ENCODE measurements at regions not wholly inside any gene's neighbourhood (a gene's known extent, or its start where the extent isn't known, plus 50 kb on each side); places are given as distances from the start of the nearest gene placed in this dataset.

DNA sequence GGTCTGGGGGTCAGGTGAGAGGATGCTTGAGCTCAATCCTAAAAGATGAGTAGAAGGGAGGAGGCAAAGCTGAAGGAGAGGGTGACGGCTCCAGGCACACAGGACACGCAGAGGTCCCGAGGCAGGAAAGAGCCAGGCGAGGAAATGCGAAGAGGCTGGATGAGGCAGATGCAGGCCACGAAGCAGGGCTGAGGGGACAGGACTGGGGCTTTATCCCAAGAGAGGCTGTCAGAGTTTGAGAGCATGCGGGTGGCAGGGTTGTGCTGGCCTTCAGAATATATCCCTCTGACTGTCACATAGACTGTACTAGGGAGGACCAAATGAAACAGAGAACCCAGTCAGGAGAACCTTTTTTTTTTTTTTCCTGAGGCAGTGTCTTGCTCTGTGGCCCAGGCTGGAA, 100.2 kb downstream of the RMI2 start:
- Histone ChIP-seq H3K4me3 (no peak overlapping the region), H4K20me1 (ENCODE audit: insufficient read depth) (no peaks in the 10 kb centered on the region), H3K4me1 (replicated peaks; ENCODE audit: insufficient read depth) (no peaks in the 10 kb centered on the region), H2AFZ (no peak overlapping the region), H3K9me3 (ENCODE audit: insufficient read depth, low read depth) (no peaks in the 10 kb centered on the region), H3K27me3 (ENCODE audit: insufficient read depth, low read depth) (no peaks in the 10 kb centered on the region), H3F3A (ENCODE audit: insufficient read depth, low read depth) (no peaks in the 10 kb centered on the region), H3K79me2 (ENCODE audit: low read depth) (no peaks in the 10 kb centered on the region), H3K4me2 (no peak overlapping the region), H3K27ac (no peak overlapping the region), H3K36me3 (ENCODE audit: low read depth) (no peaks in the 10 kb centered on the region), H3K9me2 (ENCODE audit: insufficient read depth) (no peaks in the 10 kb centered on the region)
- ChIA-PET CTCF (no interaction called here), POLR2A (ENCODE audit: unreplicated experiment) (interaction anchor here (0.6 to 0.8 kb wide), 2 partner anchors 18 to 39 kb away, joined by 3 to 22 read pairs; no protein-coding TSS in a partner anchor)
- no TSS peak for BruUV-seq (replicated peaks)
- no peak for DNase-seq
- TF ChIP-seq, protein P1, sequence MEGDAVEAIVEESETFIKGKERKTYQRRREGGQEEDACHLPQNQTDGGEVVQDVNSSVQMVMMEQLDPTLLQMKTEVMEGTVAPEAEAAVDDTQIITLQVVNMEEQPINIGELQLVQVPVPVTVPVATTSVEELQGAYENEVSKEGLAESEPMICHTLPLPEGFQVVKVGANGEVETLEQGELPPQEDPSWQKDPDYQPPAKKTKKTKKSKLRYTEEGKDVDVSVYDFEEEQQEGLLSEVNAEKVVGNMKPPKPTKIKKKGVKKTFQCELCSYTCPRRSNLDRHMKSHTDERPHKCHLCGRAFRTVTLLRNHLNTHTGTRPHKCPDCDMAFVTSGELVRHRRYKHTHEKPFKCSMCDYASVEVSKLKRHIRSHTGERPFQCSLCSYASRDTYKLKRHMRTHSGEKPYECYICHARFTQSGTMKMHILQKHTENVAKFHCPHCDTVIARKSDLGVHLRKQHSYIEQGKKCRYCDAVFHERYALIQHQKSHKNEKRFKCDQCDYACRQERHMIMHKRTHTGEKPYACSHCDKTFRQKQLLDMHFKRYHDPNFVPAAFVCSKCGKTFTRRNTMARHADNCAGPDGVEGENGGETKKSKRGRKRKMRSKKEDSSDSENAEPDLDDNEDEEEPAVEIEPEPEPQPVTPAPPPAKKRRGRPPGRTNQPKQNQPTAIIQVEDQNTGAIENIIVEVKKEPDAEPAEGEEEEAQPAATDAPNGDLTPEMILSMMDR (conservative IDR thresholded peaks at IDR 0.05), result no peak
- no peak for TF ChIP-seq EZH2 (IDR thresholded peaks at IDR 0.05; ENCODE audit: low read depth)
- intact Hi-C loops (cut with micrococcal nuclease; ENCODE audit: unreplicated experiment), result no loop called here

DNA sequence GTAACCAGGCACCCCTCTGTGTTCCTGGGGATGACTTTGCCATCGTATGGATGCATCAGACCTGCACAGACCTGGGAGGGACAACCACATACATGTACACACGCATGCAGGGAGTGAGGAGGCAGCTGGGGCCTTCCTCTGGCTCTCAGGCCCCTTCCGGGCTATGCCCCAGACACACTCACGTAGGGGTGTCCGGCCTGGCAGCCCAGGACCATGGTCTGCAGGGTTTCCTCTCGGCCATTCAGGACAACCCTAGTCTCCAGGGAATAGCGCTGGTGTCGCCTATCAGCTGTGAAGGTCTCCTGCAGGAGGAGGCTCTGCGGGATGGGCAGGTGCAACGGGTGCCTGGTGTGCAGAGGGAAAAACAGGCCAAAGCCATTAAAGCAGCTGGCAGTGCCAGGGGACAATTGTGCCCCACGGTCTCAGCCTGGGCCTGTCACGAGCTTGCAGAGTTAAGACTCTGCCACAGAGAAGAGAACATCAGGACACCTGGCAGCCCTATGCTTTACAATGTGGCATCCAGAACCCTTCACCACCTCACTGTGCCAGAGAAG, 101.4 kb downstream of the RMI2 start:
- no peak overlapping the region for H3K4me2 ChIP-seq
- no peaks in the 10 kb centered on the region for H3K9me2 ChIP-seq (ENCODE audit: insufficient read depth)
- no peaks in the 10 kb centered on the region for H3K9me3 ChIP-seq (ENCODE audit: insufficient read depth, low read depth)
- BruUV-seq (replicated peaks), result no TSS peak
- no peak overlapping the region for H3K27ac ChIP-seq
- no peaks in the 10 kb centered on the region for H3K79me2 ChIP-seq (ENCODE audit: low read depth)
- no peaks in the 10 kb centered on the region for H4K20me1 ChIP-seq (ENCODE audit: insufficient read depth)
- DNase-seq, result no peak
- no peaks in the 10 kb centered on the region for H3K4me1 ChIP-seq (replicated peaks; ENCODE audit: insufficient read depth)
- H3K27me3 ChIP-seq (ENCODE audit: insufficient read depth, low read depth), result no peaks in the 10 kb centered on the region
- intact Hi-C loops (cut with micrococcal nuclease; ENCODE audit: unreplicated experiment), result no loop called here
- CTCF ChIA-PET, result no interaction called here
- no peaks in the 10 kb centered on the region for H3F3A ChIP-seq (ENCODE audit: insufficient read depth, low read depth)
- no peak overlapping the region for H3K4me3 ChIP-seq
- H2AFZ ChIP-seq, result no peak overlapping the region
- TF ChIP-seq EZH2 (IDR thresholded peaks at IDR 0.05; ENCODE audit: low read depth), result no peak
- TF ChIP-seq, protein P1 (conservative IDR thresholded peaks at IDR 0.05), result no peak
- H3K36me3 ChIP-seq (ENCODE audit: low read depth), result no peaks in the 10 kb centered on the region
- POLR2A ChIA-PET (ENCODE audit: unreplicated experiment), result no interaction called here

DNA sequence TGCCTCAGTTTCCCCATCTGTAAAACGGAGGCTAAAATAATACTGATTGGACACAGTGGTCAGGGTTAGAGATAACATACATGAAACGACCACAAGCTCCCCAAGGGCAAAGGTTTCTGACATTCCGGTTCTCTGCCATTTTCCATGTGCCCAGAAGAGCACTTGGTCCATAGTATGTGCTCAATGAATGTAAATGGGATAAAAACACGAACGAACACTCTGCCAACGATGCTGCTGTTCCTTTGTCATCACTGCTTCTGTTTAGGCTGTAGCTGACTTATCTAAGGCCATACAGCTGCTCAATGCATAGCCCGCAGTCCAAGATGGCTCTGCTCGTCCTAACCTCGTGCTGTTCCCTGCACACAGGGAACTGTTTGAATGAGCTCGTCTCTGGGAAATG, 102.0 kb downstream of the RMI2 start:
- no peaks in the 10 kb centered on the region for H4K20me1 ChIP-seq (ENCODE audit: insufficient read depth)
- H3K79me2 ChIP-seq (ENCODE audit: low read depth), result no peaks in the 10 kb centered on the region
- no peaks in the 10 kb centered on the region for H3K36me3 ChIP-seq (ENCODE audit: low read depth)
- no peaks in the 10 kb centered on the region for H3K4me1 ChIP-seq (replicated peaks; ENCODE audit: insufficient read depth)
- no peaks in the 10 kb centered on the region for H3K27me3 ChIP-seq (ENCODE audit: insufficient read depth, low read depth)
- intact Hi-C loops (cut with micrococcal nuclease; ENCODE audit: unreplicated experiment), result no loop called here
- DNase-seq, result no peak
- POLR2A ChIA-PET (ENCODE audit: unreplicated experiment), result interaction anchor here (0.6 kb wide), 1 partner anchor 69 kb away, joined by 4 read pairs; no protein-coding TSS in a partner anchor
- no TSS peak for BruUV-seq (replicated peaks)
- no peak overlapping the region for H3K4me2 ChIP-seq
- no peak overlapping the region for H2AFZ ChIP-seq
- CTCF ChIA-PET, result interaction anchor here (0.5 kb wide), 1 partner anchor 48 kb away, joined by 3 read pairs; no protein-coding TSS in a partner anchor
- no peak overlapping the region for H3K27ac ChIP-seq
- no peak overlapping the region for H3K4me3 ChIP-seq
- no peaks in the 10 kb centered on the region for H3K9me3 ChIP-seq (ENCODE audit: insufficient read depth, low read depth)
- no peaks in the 10 kb centered on the region for H3F3A ChIP-seq (ENCODE audit: insufficient read depth, low read depth)
- no peak for TF ChIP-seq EZH2 (IDR thresholded peaks at IDR 0.05; ENCODE audit: low read depth)
- TF ChIP-seq, protein P1 (conservative IDR thresholded peaks at IDR 0.05), result no peak
- H3K9me2 ChIP-seq (ENCODE audit: insufficient read depth), result no peaks in the 10 kb centered on the region

Measured in PC-9 (cell line).